SK-N-SH (cell line): ENCODE measurements at regions not wholly inside any gene's neighbourhood (a gene's known extent, or its start where the extent isn't known, plus 50 kb on each side); places are given as distances from the start of the nearest gene placed in this dataset.

Experiments
- CTCF ChIA-PET: fragments of 300-600, 350-600 bp; formaldehyde crosslinking; extraction: SDS; loops from one replicate; lab custom pipeline; 2021; lab: Yijun Ruan, JAX
- POLR2A ChIA-PET: fragments of 350-600 bp; sonication (Branson Sonifier 250); formaldehyde crosslinking; extraction: SDS; loops from one replicate; lab custom pipeline; 2020; ENCODE audit warnings: antibody characterized with exemption, inconsistent platforms; lab: Yijun Ruan, JAX
- DNase-seq: peaks from one replicate; pipeline ENCODE4 v3.0.0; 2012
- H2AFZ ChIP-seq: fragments of 200-600 bp; sonication (generic); 2 replicates; pipeline ENCODE4 v1.8.1; 2016; ENCODE audit warnings: antibody characterized with exemption, mild to moderate bottlenecking, low read depth
- H3F3A ChIP-seq: fragments of 200-600 bp; sonication (generic); replicated peaks from 2 replicates; pipeline ENCODE3; 2016; ENCODE audit warnings: antibody characterized with exemption, mild to moderate bottlenecking; ENCODE audit not compliant: insufficient read depth
- H3K27ac ChIP-seq, 2 experiments: fragments of 200-500 bp in 1 of 2; fragments of 200-600 bp in 1 of 2; sonication (Bioruptor generic) in 1 of 2; sonication (generic), shearing (Covaris generic) in 1 of 2; 2 replicates each; pipeline versions ENCODE4 v1.5.1 to v1.6.1; 2014 to 2016; ENCODE audit warnings: low read depth in 2 of 2, inconsistent platforms in 1 of 2, low read length in 1 of 2, mild to moderate bottlenecking in 1 of 2, mixed read lengths in 1 of 2
- H3K27me3 ChIP-seq: fragments of 200-600 bp; sonication (generic), shearing (Covaris generic); 2 replicates; pipeline ENCODE4 v1.6.1; 2016; ENCODE audit warnings: mixed run types; ENCODE audit not compliant: insufficient read depth
- H3K36me3 ChIP-seq, 2 experiments: fragments of 200-500 bp in 1 of 2; fragments of 200-600 bp in 1 of 2; sonication (Bioruptor generic) in 1 of 2; sonication (generic) in 1 of 2; replicated peaks in 1 of 2; 2 replicates each; pipeline versions ENCODE3 to v1.5.1; 2014 to 2016; ENCODE audit warnings: low read length in 1 of 2, mild to moderate bottlenecking in 1 of 2; ENCODE audit not compliant: insufficient read depth in 2 of 2, control insufficient read depth in 1 of 2
- H3K4me1 ChIP-seq, 2 experiments: fragments of 200-500 bp in 1 of 2; fragments of 200-600 bp in 1 of 2; sonication (Bioruptor generic) in 1 of 2; sonication (generic), shearing (Covaris generic) in 1 of 2; 2 replicates each; pipeline versions ENCODE4 v1.5.1 to v1.6.1; 2014 to 2016; ENCODE audit warnings: low read depth in 1 of 2, low read length in 1 of 2, mixed run types in 1 of 2; ENCODE audit not compliant: insufficient read depth in 2 of 2, control insufficient read depth in 1 of 2
- H3K4me2 ChIP-seq: fragments of 200-600 bp; sonication (generic), shearing (Covaris generic); 2 replicates; pipeline ENCODE4 v1.6.1; 2017; ENCODE audit warnings: mixed run types
- H3K4me3 ChIP-seq, 2 experiments: fragments of 200-500 bp in 1 of 2; fragments of 200-600 bp in 1 of 2; sonication (Bioruptor generic) in 1 of 2; sonication (generic), shearing (Covaris generic) in 1 of 2; 2 replicates each; pipeline versions ENCODE4 v1.5.1 to v1.8.1; 2014 to 2016; ENCODE audit warnings: low read depth in 2 of 2, inconsistent platforms in 1 of 2, low read length in 1 of 2, mild to moderate bottlenecking in 1 of 2, mixed read lengths in 1 of 2, moderate library complexity in 1 of 2
- H3K79me2 ChIP-seq: fragments of 200-600 bp; sonication (generic); 2 replicates; pipeline ENCODE4 v1.8.1; 2017; ENCODE audit warnings: mild to moderate bottlenecking; ENCODE audit not compliant: insufficient read depth
- H3K9ac ChIP-seq: fragments of 200-600 bp; sonication (generic); 2 replicates; pipeline ENCODE4 v1.6.1; 2017; ENCODE audit warnings: mixed run types
- H3K9me2 ChIP-seq: fragments of 200-600 bp; sonication (generic); 2 replicates; pipeline ENCODE4 v1.6.1; 2017; ENCODE audit warnings: mixed run types
- H3K9me3 ChIP-seq: fragments of 200-600 bp; sonication (generic); 2 replicates; pipeline ENCODE4 v1.6.1; 2017; ENCODE audit warnings: mixed run types, mild to moderate bottlenecking, moderate library complexity
- H4K20me1 ChIP-seq: fragments of 200-600 bp; sonication (generic); 2 replicates; pipeline ENCODE4 v1.6.1; 2017; ENCODE audit warnings: mild to moderate bottlenecking, mixed run types; ENCODE audit not compliant: insufficient read depth
- ELF1 ChIP-seq: IDR thresholded peaks from 2 replicates; pipeline ENCODE4 v1.4.0; 2012
- FOXJ3 ChIP-seq: sonication (generic); formaldehyde crosslinking; IDR thresholded peaks from 2 replicates; pipeline ENCODE4 v1.5.1; 2020; ENCODE audit warnings: mild to moderate bottlenecking, missing genetic modification reagents
- PBX3 ChIP-seq: IDR thresholded peaks from 2 replicates; pipeline ENCODE4; 2012
- SIN3A ChIP-seq: IDR thresholded peaks from 2 replicates; pipeline ENCODE4 v1.6.1; 2012; ENCODE audit warnings: low read depth, mild to moderate bottlenecking, low read length, moderate library complexity, borderline replicate concordance
- SMC3 ChIP-seq: IDR thresholded peaks from 2 replicates; pipeline ENCODE4 v1.6.1; 2012; ENCODE audit warnings: low read depth, low read length, improper control_type of control experiment
- TCF12 ChIP-seq: IDR thresholded peaks from 2 replicates; pipeline ENCODE4 v1.4.0; 2012
- YY1 ChIP-seq: IDR thresholded peaks from 2 replicates; pipeline ENCODE4 v1.4.0; 2012; ENCODE audit warnings: low read depth, mild to moderate bottlenecking
- ZBTB33 ChIP-seq: IDR thresholded peaks from 2 replicates; pipeline ENCODE4 v1.4.0; 2012; ENCODE audit warnings: low read depth, borderline replicate concordance
- WGBS: methylation state at CpG from one replicate; pipeline ENCODE4 v1.1.6; 2017; ENCODE audit warnings: low lambda C conversion rate; 5-methylcytosine and 5-hydroxymethylcytosine counted together

GRCh38 chr6:82085701-82086100 lies 161.8 kb downstream of the IBTK start:
- H3K4me3 ChIP-seq = no peak overlapping the region
- H3F3A ChIP-seq = peaks cover 4% of the 10 kb centered on the region
- no peaks in the 10 kb centered on the region for H3K36me3 ChIP-seq
- no peak for DNase-seq
- 89% methylated on average over 5 of the region's 5 CpGs for WGBS
- no peaks in the 10 kb centered on the region for H3K9me2 ChIP-seq
- TF ChIP-seq FOXJ3 (no peak), SMC3 (no peak), ZBTB33 (no peak), YY1 (no peak)
- no peak overlapping the region for H3K27ac ChIP-seq
- CTCF ChIA-PET = no interaction called here
- peaks cover 0 to 23% of the 10 kb centered on the region in 2 experiments; a peak in 1 of 4 replicates for H3K4me1 ChIP-seq
- H3K9me3 ChIP-seq = no peaks in the 10 kb centered on the region
- H2AFZ ChIP-seq = no peak overlapping the region
- H4K20me1 ChIP-seq = no peaks in the 10 kb centered on the region
- H3K4me2 ChIP-seq = no peak overlapping the region
- H3K79me2 ChIP-seq = no peaks in the 10 kb centered on the region
- POLR2A ChIA-PET = no interaction called here
- H3K9ac ChIP-seq = no peak overlapping the region
- no peaks in the 10 kb centered on the region for H3K27me3 ChIP-seq

- POLR2A ChIA-PET = no interaction called here
Observed at GRCh38 chr6:82084324-82084920, 163.1 kb downstream of the IBTK start.

More at GRCh38 chr6:82084324-82084920, 163.1 kb downstream of the IBTK start:
- no peak for DNase-seq
- Histone ChIP-seq H3K79me2 (no peaks in the 10 kb centered on the region), H3K9me3 (no peaks in the 10 kb centered on the region), H3K27me3 (no peaks in the 10 kb centered on the region), H2AFZ (peak overlapping the region; percentile 17; the same call in 1 of the 2 replicates), H3K4me1 (peaks cover 0 to 25% of the 10 kb centered on the region in 2 experiments; a peak in 1 of 4 replicates), H3K4me3 (no peak overlapping the region), H3K36me3 (no peaks in the 10 kb centered on the region), H3K9me2 (no peaks in the 10 kb centered on the region), H3F3A (peaks cover 4% of the 10 kb centered on the region), H4K20me1 (no peaks in the 10 kb centered on the region), H3K4me2 (no peak overlapping the region), H3K9ac (no peak overlapping the region), H3K27ac (peak overlapping the region in 1 of 2 experiments; percentile 39; a peak in 1 of 4 replicates)
- CTCF ChIA-PET = no interaction called here
- TF ChIP-seq PBX3 (peak; percentile 45; the same call in 1 of the 2 replicates), ELF1 (no peak), SIN3A (no peak), TCF12 (0 out of 2 replicates have a peak, but pooled peaks have one; percentile 28)
- 35% methylated on average over 2 of the region's 2 CpGs for WGBS
